Osteoblast (primary cell): ENCODE measurements at regions not wholly inside any gene's neighbourhood (a gene's known extent, or its start where the extent isn't known, plus 50 kb on each side); places are given as distances from the start of the nearest gene placed in this dataset.
"Not testable (repeated sequence)": the region's sequence is repeated elsewhere in the genome, so short reads cannot be mapped to it uniquely, and the experiment has no call there.

ENCODE experiments used
- DNase-seq: peaks from one replicate; pipeline ENCODE4 v3.0.0; 2011; ENCODE audit warnings: low spot score, mixed read lengths; ENCODE audit not compliant: insufficient read length; ENCODE audit errors: missing footprints
- H2AFZ ChIP-seq: 2 replicates; pipeline ENCODE4 v1.6.0; 2011; ENCODE audit warnings: mild to moderate bottlenecking, low read length
- H3K27ac ChIP-seq: 2 replicates; pipeline ENCODE4 v1.5.1; 2011; ENCODE audit warnings: mild to moderate bottlenecking, low read depth, low read length, moderate library complexity
- H3K27me3 ChIP-seq: 2 replicates; pipeline ENCODE4 v1.6.0; 2012; ENCODE audit warnings: mild to moderate bottlenecking, control low read depth, inconsistent platforms, low read length, moderate library complexity; ENCODE audit not compliant: insufficient read depth
- H3K36me3 ChIP-seq: 2 replicates; pipeline ENCODE4 v1.5.1; 2011; ENCODE audit warnings: mild to moderate bottlenecking, low read length, control low read depth, moderate library complexity; ENCODE audit not compliant: insufficient read depth
- H3K4me1 ChIP-seq: 2 replicates; pipeline ENCODE4 v1.5.1; 2011; ENCODE audit warnings: mild to moderate bottlenecking, low read length, control low read depth, moderate library complexity; ENCODE audit not compliant: insufficient read depth
- H3K4me2 ChIP-seq: 2 replicates; pipeline ENCODE4 v1.6.0; 2011; ENCODE audit warnings: mild to moderate bottlenecking, low read length; ENCODE audit not compliant: insufficient read depth
- H3K4me3 ChIP-seq: fragments of 200-600 bp; sonication (generic); 3 replicates; pipeline ENCODE4 v1.5.1; 2012; ENCODE audit warnings: mild to moderate bottlenecking, low read length, inconsistent platforms; ENCODE audit not compliant: insufficient read depth
- H3K79me2 ChIP-seq: 2 replicates; pipeline ENCODE4 v1.6.0; 2012; ENCODE audit warnings: mild to moderate bottlenecking, low read length, control low read depth, inconsistent platforms; ENCODE audit not compliant: insufficient read depth
- H3K9me3 ChIP-seq: 2 replicates; pipeline ENCODE4 v1.5.1; 2011; ENCODE audit warnings: low read depth, low read length, control low read depth
- H4K20me1 ChIP-seq: 2 replicates; pipeline ENCODE4 v1.6.0; 2012; ENCODE audit warnings: mild to moderate bottlenecking, low read length, control low read depth; ENCODE audit not compliant: insufficient read depth

GRCh38 chr16:22572331-22573224 is 61.9 kb downstream of the NPIPB5 start:
- not testable (repeated sequence) for H3K36me3 ChIP-seq, H3K79me2 ChIP-seq, H3K27me3 ChIP-seq, H4K20me1 ChIP-seq, H3K9me3 ChIP-seq, H2AFZ ChIP-seq, H3K4me3 ChIP-seq, H3K4me2 ChIP-seq, H3K27ac ChIP-seq, H3K4me1 ChIP-seq
- peak; percentile 14 for DNase-seq

DNA sequence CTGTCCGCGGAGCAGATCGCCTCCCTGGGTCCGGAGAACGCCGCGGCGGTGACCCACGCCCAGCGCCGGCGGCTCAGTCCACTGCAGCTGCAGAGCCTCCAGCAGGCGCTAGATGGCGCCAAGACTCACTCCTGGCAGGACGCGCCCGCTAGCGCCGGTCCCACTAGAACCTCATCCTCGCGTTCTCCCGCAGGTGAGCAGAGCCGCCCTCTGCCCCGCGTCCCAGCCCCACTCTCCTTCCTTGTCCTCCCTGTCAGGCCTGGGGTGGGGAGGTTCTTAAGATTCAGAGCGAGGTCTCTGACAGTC is 62.5 kb downstream of the NPIPB5 start:
- not testable (repeated sequence) for DNase-seq, H3K4me3 ChIP-seq, H3K36me3 ChIP-seq

DNA sequence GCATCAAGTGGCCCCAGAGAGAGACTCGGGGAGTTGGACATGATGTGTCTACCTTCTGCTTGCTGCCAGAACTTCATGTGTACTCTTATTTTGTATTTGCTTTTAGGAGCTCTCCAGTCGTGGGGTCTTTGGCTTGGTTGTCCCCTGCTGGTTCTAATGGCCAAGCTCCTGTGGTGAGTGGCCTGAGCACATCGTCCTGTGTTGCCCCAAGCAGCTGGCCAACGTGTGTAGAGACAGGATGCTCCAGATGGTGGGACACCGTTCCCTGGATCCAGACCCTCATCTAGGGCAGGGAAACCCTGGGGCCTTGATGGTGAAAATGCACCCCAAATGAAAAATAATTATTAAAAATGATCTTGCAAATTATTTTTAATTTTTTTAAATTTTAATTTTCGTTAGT is 65.8 kb downstream of the NPIPB5 start:
- H2AFZ ChIP-seq, H3K27ac ChIP-seq, H3K36me3 ChIP-seq, H3K4me2 ChIP-seq, H3K4me3 ChIP-seq, H3K9me3 ChIP-seq, H3K27me3 ChIP-seq, H3K4me1 ChIP-seq, H3K79me2 ChIP-seq, DNase-seq, H4K20me1 ChIP-seq: not testable (repeated sequence)

More for the DNA sequence above, 62.5 kb downstream of the NPIPB5 start:
- H4K20me1 ChIP-seq, H3K9me3 ChIP-seq, H3K79me2 ChIP-seq, H3K4me1 ChIP-seq, H3K27me3 ChIP-seq, H2AFZ ChIP-seq, H3K4me2 ChIP-seq, H3K27ac ChIP-seq: not testable (repeated sequence)

DNA sequence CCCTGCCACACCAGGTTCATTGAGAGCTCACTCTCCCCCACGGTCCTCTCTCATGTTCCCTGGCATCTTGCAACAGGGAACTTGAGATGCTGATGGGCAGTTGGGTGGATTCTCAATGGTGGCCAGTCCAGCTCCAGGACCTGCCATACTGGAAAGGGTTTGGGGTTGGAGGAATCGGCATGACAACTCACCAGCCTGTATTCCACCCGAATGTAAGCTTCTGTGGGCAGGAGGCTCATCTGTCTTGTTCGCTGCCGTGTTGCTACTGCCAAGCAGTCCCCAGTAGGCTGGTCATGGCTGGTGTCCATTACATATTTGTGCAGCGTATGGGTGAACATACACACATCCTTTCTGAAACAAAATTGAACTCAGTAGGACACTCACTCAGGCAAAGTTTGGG is 72.5 kb downstream of the NPIPB5 start:
- not testable (repeated sequence) for H2AFZ ChIP-seq, DNase-seq, H3K4me3 ChIP-seq, H3K79me2 ChIP-seq, H3K36me3 ChIP-seq, H3K4me2 ChIP-seq, H3K27ac ChIP-seq, H3K4me1 ChIP-seq, H4K20me1 ChIP-seq, H3K9me3 ChIP-seq, H3K27me3 ChIP-seq

GRCh38 chr16:22584459-22584858 is 73.8 kb downstream of the NPIPB5 start:
- H2AFZ ChIP-seq, H3K4me1 ChIP-seq, H3K27me3 ChIP-seq, H3K4me2 ChIP-seq, H3K36me3 ChIP-seq, H4K20me1 ChIP-seq, H3K79me2 ChIP-seq, H3K4me3 ChIP-seq, H3K27ac ChIP-seq, DNase-seq, H3K9me3 ChIP-seq: not testable (repeated sequence)

DNA sequence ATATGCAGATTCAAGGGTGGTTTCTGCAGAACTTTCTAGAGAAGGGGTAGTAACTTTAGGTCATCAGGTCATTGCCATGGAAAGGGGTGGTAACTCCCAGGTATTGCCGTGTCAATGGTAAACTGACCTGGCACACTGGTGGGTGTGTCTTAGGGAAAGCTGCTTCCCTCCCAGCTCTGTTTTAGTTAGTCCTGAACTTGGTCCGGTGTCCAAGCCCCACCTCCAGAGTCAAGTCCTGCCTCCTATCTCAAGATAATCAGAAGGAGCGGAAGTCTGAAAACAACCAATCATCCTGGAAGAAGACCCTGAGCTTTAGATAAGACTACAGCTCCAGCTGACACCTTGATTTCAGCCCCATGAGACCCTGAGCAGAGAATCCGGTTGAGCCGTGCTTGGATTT is 74.2 kb downstream of the NPIPB5 start:
- H3K27me3 ChIP-seq, H4K20me1 ChIP-seq, H3K79me2 ChIP-seq, H2AFZ ChIP-seq, H3K27ac ChIP-seq, H3K9me3 ChIP-seq, DNase-seq, H3K4me3 ChIP-seq, H3K4me1 ChIP-seq, H3K36me3 ChIP-seq, H3K4me2 ChIP-seq: not testable (repeated sequence)

GRCh38 chr16:22585431-22585830 is 74.7 kb downstream of the NPIPB5 start:
- H3K27me3 ChIP-seq, H3K27ac ChIP-seq, H2AFZ ChIP-seq, H3K79me2 ChIP-seq, H4K20me1 ChIP-seq, H3K9me3 ChIP-seq, H3K4me1 ChIP-seq, H3K4me2 ChIP-seq, H3K4me3 ChIP-seq, DNase-seq, H3K36me3 ChIP-seq: not testable (repeated sequence)

DNA sequence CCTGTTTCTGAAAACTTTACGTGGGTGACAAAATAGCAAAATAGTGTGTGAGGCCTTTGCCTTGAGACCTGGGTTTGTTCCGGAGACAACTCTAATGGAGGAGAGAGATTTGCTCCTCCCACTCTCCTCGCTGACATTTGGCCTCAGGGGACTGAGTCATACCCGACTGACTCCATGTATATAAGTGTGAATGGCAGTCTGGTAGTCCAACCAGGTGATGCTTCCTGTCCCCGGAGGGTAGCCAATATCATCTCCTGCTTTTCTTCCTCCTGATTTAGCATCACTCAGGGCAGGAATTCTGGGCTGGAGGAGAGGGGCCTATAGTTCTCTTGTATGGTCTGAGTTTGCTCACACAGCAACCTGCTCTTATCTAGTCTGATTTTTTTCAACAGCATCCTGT is 76.0 kb downstream of the NPIPB5 start:
- not testable (repeated sequence) for H3K4me2 ChIP-seq, H3K36me3 ChIP-seq, DNase-seq, H4K20me1 ChIP-seq, H3K9me3 ChIP-seq, H3K4me1 ChIP-seq, H3K27ac ChIP-seq, H3K4me3 ChIP-seq, H3K27me3 ChIP-seq, H3K79me2 ChIP-seq, H2AFZ ChIP-seq

- H3K4me2 ChIP-seq, H3K4me3 ChIP-seq, H3K4me1 ChIP-seq, H3K79me2 ChIP-seq, H3K36me3 ChIP-seq, H3K27me3 ChIP-seq, DNase-seq, H3K9me3 ChIP-seq, H4K20me1 ChIP-seq, H2AFZ ChIP-seq, H3K27ac ChIP-seq: not testable (repeated sequence)
These were observed 79.1 kb downstream of the NPIPB5 start for GRCh38 chr16:22589757-22590156.
